CD4-positive, alpha-beta T cell treated with Interleukin-17A for 4 hours (primary cell): ENCODE measurements at regions not wholly inside any gene's neighbourhood (a gene's known extent, or its start where the extent isn't known, plus 50 kb on each side); places are given as distances from the start of the nearest gene placed in this dataset.

Experiments used
- DNase-seq: peaks from one replicate; pipeline ENCODE4 v3.0.0-alpha.2; 2020; ENCODE audit warnings: mixed read lengths

DNA sequence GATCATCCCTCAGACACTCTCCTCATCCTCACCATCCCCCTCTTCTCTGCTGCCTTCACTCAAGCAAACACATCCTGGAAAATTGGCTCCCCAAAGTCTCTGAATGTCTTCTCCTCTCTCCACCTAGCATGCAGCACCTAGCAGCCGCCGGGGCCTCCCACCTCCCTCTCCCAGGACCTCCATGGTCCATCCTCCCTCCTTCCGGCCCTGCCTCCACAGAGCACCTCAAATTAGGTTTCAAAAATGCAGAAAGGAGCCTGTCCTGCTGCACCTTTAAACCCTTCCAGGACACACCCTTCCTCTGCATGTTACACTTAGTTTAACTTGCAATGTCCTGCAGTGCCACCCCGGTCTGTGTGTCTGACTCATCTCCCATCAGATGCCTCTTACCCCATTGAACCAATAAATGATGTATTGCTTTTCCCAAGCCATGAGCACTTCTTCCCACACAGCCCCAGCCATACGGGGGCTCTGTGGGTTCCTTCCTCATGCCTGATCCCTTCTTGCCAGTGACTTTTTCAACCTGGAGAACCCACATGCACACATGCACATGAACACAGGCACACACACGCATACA is 582.5 kb upstream of the MGMT start:
- no peak for DNase-seq

- no peak for DNase-seq
Observed at GRCh38 chr10:128885573-128886555, 581.2 kb upstream of the MGMT start.

GRCh38 chr10:128887856-128888255 is 579.2 kb upstream of the MGMT start:
- no peak for DNase-seq

DNA sequence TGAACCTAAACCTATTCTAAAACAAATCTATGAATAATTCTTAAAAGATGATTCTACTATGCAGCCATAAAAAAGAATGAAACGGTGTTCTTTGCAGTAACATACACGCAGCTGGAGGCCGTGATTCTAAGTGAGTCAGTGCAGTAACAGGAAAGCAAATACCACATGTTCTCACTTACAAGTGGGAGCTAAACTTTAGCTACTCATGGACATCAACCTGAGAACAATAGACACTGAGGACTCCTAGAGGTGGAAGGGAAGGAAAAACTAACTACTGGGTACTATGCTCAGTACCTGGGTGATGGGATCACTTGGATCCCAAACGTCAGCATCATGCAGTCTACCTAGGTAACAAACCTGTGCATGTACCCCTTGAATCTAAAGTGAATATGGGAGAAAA is 575.0 kb upstream of the MGMT start:
- DNase-seq, result no peak

- DNase-seq, result no peak
Observed at GRCh38 chr10:128894641-128895040, 572.4 kb upstream of the MGMT start.

DNA sequence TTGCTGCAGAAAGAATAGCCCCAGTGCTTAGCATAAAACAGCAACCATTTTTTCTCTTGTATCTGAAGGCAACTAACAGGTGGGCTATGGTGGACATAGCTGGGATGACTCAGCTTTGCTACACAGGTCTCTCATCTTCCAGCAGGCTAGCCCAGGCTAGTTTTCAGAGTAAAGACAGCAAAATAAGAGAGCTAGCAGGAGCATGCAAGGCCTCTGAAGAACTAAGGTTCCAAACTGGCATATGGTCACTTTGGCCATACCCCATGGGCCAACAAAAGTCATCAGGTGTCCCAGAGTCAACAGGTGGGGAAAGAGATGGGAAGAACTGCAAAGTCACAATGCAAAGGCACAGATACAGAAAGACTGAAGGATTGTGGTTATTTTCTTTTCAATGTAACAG is 571.6 kb upstream of the MGMT start:
- DNase-seq, result no peak

DNA sequence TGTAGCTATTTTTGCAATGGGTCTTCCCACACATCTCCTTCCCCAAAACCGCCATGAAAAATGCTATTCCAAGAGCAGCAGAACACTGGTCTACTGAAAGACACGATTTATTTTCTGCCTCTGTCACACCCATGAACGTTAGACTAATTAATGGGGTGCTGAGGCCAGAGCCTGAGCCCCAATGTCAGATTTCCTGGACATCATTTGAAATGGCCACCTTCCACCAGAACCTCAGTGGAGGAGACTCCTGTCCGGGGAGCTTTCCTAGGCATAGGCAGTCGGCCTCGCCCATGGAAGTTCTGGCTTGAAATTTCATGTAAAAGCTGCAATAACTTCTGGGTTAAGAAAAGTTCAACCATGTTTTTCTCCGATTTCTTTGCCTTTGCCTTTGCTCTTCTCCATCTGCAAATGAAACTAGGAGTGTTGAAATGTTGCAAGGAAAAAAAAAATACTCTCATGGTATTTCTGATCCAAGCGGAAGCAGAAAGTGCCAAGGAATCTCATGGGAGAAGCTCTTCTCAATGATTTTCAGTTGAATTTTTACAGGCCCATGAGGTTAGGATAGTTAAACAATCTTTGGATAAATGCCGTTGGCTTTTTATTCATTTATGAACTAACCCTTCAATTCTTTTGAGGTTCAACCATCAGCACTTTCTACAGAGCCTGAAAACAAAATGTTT is 570.8 kb upstream of the MGMT start:
- DNase-seq, result no peak

GRCh38 chr10:128896963-128897362 is 570.1 kb upstream of the MGMT start:
- DNase-seq, result no peak

DNA sequence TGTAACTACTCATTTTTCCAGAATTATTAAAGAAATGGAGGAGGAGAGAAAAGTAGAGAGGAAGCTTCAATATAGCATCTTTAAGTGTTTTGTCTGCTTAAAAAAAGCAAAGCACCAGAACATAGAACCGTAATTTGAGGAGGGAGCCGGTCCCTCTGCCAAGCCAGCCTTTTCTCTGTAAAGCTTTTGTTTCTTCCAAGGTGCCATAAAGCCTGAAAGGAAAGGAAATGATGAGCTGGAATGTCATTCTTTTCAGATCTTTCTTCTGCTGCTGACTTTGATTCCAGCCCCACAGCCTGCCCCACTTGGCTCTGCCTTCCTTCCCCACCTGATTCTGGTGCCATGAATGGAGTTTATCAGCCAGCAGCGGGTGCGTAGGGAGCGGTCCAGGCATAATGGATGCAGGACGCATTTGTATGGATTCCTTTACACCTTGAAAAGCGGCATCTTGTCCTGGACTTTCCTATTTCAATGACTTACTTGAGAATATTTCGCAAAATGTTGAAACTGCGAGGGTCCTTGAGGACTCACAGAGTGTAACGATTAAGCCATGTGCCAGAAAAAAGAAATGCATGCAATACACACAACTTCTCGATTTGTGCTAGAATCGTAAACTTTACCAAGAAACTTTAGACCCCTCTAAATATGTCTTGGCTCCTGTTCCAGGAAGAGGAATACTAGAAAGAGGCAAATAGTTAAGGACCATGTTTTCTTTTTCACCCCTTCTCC is 569.5 kb upstream of the MGMT start:
- no peak for DNase-seq

GRCh38 chr10:128898133-128898915 is 568.7 kb upstream of the MGMT start:
- DNase-seq, result no peak

- DNase-seq, result no peak
Observed at GRCh38 chr10:128898916-128899195, 568.2 kb upstream of the MGMT start.

GRCh38 chr10:128900456-128900855 is 566.6 kb upstream of the MGMT start:
- DNase-seq, result no peak

GRCh38 chr10:128901236-128901635 is 565.8 kb upstream of the MGMT start:
- DNase-seq, result no peak

- no peak for DNase-seq
Observed at GRCh38 chr10:128902031-128902710, 564.9 kb upstream of the MGMT start.

- no peak for DNase-seq
Observed at GRCh38 chr10:128907155-128907941, 559.7 kb upstream of the MGMT start.

GRCh38 chr10:128908099-128908498 is 558.9 kb upstream of the MGMT start:
- no peak for DNase-seq

DNA sequence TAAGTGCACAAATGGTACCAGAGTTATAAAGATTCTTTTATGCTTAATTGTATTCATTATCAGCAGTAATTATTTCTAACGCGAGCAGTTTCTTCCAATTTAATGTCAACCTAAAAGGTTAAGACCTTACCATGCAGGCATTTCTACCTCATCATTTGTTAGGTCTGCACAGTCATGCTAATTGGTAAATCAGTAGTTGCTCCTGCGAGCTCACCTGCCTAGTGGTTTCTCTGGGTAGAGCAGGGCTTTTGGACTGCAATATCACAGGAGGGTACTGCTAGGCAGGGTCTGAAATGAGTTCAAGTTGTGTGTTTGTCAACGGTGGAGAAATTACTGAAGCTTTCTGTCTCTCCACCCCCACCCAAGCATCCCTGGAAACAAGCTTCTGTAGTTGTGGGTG is 558.5 kb upstream of the MGMT start:
- no peak for DNase-seq

DNA sequence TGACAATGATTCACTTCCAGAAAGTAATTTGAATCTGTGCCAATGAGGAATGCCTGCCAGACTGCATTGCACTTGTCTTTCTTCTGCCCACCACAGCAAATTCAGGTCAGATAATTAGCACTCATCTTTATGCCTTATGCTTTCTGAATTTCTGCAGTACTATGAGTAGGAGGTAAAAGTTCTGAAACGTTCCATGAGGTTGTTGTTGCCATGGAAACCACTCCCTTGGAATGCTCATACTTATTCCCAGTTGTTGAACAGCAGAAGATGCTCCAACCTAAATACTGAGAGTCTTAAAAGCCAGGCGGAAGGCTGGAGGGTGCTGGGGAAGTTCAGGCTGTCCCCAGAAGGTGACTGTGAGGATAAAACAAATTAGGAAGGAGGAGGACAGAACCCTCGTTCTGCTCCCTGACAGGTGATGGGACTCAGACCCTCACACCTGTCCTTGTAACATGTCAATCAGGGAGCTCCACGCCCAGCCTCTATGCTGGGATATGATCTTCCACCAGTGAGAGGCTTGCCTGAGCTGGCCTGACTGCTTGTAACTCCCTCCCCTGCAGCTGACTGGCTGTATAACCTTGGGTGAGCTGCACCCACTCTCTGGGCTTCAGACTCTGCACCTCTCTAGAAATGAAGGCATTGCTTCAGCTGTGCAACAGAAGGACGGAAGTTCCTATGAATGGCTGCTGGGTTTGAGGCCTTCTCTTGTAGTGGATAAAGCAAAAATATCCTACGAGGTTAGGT is 554.3 kb upstream of the MGMT start:
- DNase-seq, result no peak

DNA sequence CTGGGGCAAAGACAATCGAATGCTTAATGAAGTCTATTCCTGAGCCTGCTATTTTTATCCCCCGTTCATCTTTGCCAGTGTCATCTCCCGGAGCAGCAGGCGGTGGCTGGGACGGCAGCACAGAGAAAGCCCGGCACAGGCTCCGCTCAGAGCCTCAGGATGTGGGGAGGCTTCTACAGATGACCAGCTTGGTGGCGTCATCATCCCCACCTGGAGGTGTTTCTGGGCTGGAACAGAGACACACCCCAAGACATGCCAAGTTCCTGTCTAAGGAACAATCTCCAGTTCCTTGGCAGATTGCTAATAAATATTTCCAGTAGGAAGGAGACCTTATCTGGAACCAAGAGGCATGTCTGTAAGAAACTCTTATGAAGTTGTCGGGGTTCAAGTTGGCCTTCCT is 552.4 kb upstream of the MGMT start:
- no peak for DNase-seq

DNA sequence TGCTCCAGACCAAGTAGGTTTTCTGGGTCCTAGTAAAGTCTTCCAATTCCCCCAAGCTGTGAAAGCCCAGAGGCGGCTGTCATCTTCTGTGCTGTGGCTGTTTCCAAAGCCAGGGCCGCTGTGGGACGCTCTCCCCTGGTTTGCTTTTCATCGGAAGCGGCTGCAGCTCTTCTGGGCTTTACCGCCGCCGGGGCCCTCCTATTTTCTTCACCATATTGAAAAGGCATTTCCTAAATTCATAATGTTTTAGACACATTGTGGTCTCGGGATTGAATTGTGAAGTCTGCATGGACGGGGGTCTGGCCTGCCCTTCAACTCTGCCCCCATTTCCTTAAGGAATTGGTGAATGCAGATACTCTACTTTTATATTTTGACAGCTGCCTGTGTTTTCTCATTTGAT is 551.4 kb upstream of the MGMT start:
- DNase-seq, result no peak
